ENCODE measurements at regions not wholly inside any gene's neighbourhood (a gene's known extent, or its start where the extent isn't known, plus 50 kb on each side); places are given as distances from the start of the nearest gene placed in this dataset.

GRCh38 chr5:5586721-5587120 lies 164.2 kb downstream of the ICE1 start:
- Histone ChIP-seq H3K27ac (replicated peaks) (no peak overlapping the region), H3K27me3 (ENCODE audit: insufficient read depth, poor library complexity, severe bottlenecking) (no peaks in the 10 kb centered on the region), H3K4me3 (replicated peaks; ENCODE audit: insufficient read depth, low read length) (no peak overlapping the region)
- TF ChIP-seq REST (IDR thresholded peaks at IDR 0.05; ENCODE audit: insufficient replicate concordance, low read depth) (no peak), SPI1 (IDR thresholded peaks at IDR 0.05; ENCODE audit: borderline replicate concordance, low read depth) (no peak), CTCF (IDR thresholded peaks at IDR 0.05; ENCODE audit: insufficient read depth, low read length) (no peak), GABPA (IDR thresholded peaks at IDR 0.05; ENCODE audit: low read depth) (no peak), POLR2AphosphoS5 (IDR thresholded peaks at IDR 0.05; ENCODE audit: low read depth) (no peak)
- no peak for DNase-seq (ENCODE audit: low read depth in 1 of 2, low spot score in 1 of 2)

- no peak overlapping the region for H3K4me3 ChIP-seq (replicated peaks; ENCODE audit: insufficient read depth, low read length)
- H3K27ac ChIP-seq (replicated peaks), result no peak overlapping the region
- peak; percentile 10 to 33 for DNase-seq (ENCODE audit: low read depth in 1 of 2, low spot score in 1 of 2)
- TF ChIP-seq SPI1 (IDR thresholded peaks at IDR 0.05; ENCODE audit: borderline replicate concordance, low read depth) (no peak), REST (IDR thresholded peaks at IDR 0.05; ENCODE audit: insufficient replicate concordance, low read depth) (no peak), GABPA (IDR thresholded peaks at IDR 0.05; ENCODE audit: low read depth) (no peak), POLR2AphosphoS5 (IDR thresholded peaks at IDR 0.05; ENCODE audit: low read depth) (no peak)
- no peaks in the 10 kb centered on the region for H3K27me3 ChIP-seq (ENCODE audit: insufficient read depth, poor library complexity, severe bottlenecking)
Measured at GRCh38 chr5:5585751-5586341, 163.4 kb downstream of the ICE1 start.

GRCh38 chr5:5584751-5585150 lies 162.3 kb downstream of the ICE1 start:
- Histone ChIP-seq H3K27ac (replicated peaks) (no peak overlapping the region), H3K4me3 (replicated peaks; ENCODE audit: insufficient read depth, low read length) (no peak overlapping the region), H3K27me3 (ENCODE audit: insufficient read depth, poor library complexity, severe bottlenecking) (no peaks in the 10 kb centered on the region)
- TF ChIP-seq POLR2AphosphoS5 (IDR thresholded peaks at IDR 0.05; ENCODE audit: low read depth) (no peak), REST (IDR thresholded peaks at IDR 0.05; ENCODE audit: insufficient replicate concordance, low read depth) (no peak), SPI1 (IDR thresholded peaks at IDR 0.05; ENCODE audit: borderline replicate concordance, low read depth) (no peak), GABPA (IDR thresholded peaks at IDR 0.05; ENCODE audit: low read depth) (no peak), CTCF (IDR thresholded peaks at IDR 0.05; ENCODE audit: insufficient read depth, low read length) (no peak)
- no peak for DNase-seq (ENCODE audit: low read depth in 1 of 2, low spot score in 1 of 2)

All from HL-60 (cell line).